GM18907 (cell line): ENCODE measurements at regions not wholly inside any gene's neighbourhood (a gene's known extent, or its start where the extent isn't known, plus 50 kb on each side); places are given as distances from the start of the nearest gene placed in this dataset.

ENCODE experiments used
- ATAC-seq: cut with Tn5 transposase; IDR thresholded peaks from one replicate; pipeline ENCODE4 v1.9.1; 2021; ENCODE audit warnings: mild to moderate bottlenecking, moderate library complexity; ENCODE audit not compliant: unreplicated experiment

DNA sequence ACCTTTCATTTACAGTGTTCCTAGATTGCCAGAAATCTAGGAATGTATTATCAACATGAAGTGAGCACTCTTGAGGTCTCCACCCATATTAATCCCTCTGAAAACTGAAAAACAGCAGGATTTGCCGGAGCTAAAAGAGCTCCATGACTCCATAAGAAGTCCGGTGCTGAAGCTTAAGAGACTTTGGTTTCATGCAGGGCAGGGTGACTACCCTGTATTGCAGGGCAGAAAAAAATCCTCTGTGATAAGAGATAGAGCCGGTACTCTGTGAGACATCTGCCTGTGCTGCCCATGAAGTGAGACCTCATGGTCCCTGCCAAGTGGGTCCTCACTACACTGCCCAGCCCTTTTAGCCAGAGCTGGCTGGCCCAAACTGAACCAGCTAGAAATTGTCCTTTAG is 127.2 kb upstream of the NPY2R start:
- no peak for ATAC-seq

DNA sequence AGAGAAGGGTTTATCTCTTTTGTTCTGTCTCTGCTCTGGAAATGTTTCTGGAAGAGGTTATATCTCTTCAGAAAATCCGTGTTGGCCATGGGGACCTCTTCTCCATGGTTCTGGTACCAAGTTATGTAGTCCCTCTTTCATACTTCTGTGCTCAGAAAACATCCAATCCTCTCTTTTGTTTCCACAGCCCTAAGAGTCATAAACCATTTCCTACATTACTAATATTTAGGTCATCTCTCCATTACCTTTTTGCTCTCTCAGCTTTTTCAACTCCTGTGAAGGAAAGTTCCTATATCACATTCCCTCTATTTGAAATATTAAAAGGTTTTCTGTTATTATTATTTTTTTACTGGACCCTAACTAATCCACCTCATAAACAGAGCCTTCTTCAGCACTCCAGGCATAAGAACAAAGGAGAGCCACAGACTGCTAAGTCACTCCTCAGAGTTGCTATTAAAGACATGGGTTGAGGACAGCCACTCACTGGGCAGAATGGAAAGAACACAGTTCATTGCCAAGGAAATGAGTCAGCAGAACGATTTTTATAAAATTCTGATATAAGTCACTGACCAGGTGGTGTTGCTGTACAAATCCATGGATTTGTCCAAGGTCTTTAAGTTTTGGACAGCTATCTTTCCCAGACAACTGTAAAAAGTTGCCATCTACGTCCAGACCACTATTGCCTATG is 122.4 kb upstream of the NPY2R start:
- ATAC-seq, result no peak

- ATAC-seq, result no peak
Measured at GRCh38 chr4:155094201-155094820, 114.1 kb upstream of the NPY2R start.

GRCh38 chr4:155099231-155099630 is 109.2 kb upstream of the NPY2R start:
- ATAC-seq, result no peak

- ATAC-seq, result no peak
Measured at GRCh38 chr4:155106629-155107028, 101.8 kb upstream of the NPY2R start.

DNA sequence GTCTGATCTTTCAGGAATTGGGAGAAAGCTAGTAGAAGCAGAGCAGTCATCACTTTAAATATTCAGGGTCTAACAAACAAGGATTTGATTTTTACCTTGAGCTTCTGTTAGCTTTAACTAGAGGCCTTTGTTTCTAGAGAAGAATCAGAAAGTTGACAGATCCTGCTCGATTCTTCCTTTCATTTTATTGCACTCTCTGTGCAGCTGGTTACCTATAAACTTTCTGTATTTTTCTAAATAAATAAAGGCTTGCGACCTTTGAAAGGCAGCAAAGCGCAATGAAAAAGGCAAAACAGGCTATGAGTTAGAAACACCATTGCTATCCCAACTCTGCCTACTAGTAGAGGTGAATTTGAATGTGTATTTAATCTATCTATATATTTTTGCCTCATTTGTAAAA is 101.4 kb upstream of the NPY2R start:
- no peak for ATAC-seq

GRCh38 chr4:155114790-155115189 is 93.6 kb upstream of the NPY2R start:
- no peak for ATAC-seq

- no peak for ATAC-seq
Measured at GRCh38 chr4:155119006-155119405, 89.4 kb upstream of the NPY2R start.

DNA sequence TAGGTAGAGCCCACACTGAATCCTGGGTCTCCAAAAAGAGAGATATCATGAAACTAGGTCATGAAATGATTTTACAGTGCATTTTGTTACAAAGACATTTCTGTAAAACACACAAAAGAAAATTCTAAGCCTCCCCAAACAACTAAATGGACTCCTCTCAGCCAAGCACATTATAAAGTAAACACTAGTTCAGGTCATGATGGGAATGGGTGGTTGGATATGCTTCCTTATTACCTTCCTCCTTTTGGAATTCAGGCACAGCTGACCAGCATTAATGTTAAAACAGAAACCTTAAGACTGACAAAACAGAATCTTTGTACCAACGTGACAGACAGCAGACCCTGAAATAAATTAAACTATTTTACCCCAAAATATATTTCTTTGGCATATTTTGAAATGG is 87.9 kb upstream of the NPY2R start:
- no peak for ATAC-seq

DNA sequence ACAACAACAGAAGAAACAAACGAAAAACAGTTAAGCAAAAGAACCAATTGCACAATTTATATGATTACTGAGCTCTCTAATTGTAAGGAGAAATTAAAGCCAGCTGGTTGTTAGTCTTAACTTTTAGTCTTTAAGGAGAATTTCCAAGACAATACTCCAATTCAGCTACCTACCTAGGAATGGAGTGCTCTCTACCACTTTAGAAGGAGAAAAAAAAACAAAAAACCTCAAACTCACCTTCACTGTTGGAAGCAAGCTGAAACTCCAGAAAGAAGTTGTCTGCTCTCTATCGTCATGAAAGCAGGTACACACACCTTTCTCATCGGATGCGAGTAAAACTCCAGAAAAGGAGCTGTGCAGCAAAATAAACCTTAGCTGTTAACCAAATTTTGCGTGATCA is 86.1 kb upstream of the NPY2R start:
- no peak for ATAC-seq

DNA sequence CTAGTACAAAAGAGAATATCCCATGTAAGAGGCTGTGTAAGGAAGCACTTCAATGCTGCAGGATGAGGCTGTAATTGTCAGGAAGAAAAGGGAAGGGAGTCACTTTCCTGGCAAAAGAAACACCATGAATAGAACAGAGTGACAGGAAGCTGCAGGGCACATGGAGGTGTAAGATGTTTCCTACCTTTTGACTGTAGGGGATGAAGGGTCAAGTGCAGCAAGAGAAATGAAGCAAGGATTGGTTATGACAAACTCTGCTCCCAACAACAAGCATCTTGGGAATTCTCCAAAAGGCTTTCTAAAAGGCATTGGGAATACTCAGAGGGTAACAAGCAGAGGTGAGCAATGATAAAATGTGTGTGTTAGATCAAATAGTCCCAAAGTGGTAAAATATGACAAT is 74.3 kb upstream of the NPY2R start:
- no peak for ATAC-seq

DNA sequence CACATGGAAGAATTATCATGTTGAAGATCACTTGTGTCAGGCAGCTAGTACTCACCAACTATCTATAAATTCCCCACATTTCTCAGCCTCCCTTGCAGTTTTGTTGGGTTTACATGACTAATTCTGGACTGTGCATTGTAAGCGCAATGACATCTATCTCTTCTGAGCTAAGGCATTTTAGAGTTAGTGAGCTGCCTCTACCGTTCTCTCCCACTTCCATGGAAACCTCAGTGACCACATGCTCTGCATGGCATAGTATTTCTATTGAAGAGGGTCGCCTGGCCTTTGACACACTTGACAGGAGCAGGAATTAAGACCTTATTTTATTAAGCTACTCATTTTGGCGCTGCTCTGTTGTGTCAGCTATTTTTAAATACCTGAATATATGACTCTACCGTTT is 67.5 kb upstream of the NPY2R start:
- ATAC-seq, result no peak

DNA sequence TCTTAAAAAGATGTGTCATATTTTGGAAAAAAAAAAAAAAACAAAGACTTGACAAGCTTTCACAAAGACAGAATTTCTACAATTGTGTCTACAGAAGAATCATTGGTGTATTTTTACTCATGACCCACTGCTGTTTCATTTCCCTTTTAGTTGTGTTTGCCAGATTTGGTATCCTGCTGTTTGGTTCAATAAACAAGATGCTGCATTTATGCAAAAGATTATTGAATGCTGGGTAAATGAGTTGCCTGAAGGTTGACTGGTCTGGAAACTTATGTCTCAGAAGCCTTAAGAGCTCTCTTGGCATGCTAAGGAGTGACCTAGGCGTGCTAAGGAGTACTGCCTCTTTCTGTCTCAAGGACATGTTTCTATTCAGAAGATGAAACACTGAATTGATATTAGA is 64.9 kb upstream of the NPY2R start:
- ATAC-seq, result peak; percentile 65
